Breast epithelium (tissue), 4 donors: ENCODE measurements at regions not wholly inside any gene's neighbourhood (a gene's known extent, or its start where the extent isn't known, plus 50 kb on each side); places are given as distances from the start of the nearest gene placed in this dataset.

Source experiments
- DNase-seq, 2 donors: peaks; one replicate each; pipeline ENCODE4 v3.0.0-alpha.2; 2019; ENCODE audit warnings: low spot score in 2 of 2
- H3K27ac ChIP-seq, 2 donors: fragments of 200-600 bp; sonication (generic) in 1 of 2; one replicate each; pipeline ENCODE4 v1.5.1; 2016 to 2019; ENCODE audit warnings: mild to moderate bottlenecking in 1 of 2
- H3K27me3 ChIP-seq, 2 donors: fragments of 200-600 bp; sonication (generic) in 1 of 2; one replicate each; pipeline versions ENCODE4 v1.5.1 to v1.6.0; 2017 to 2019; ENCODE audit warnings: control low read depth in 1 of 2, mild to moderate bottlenecking in 1 of 2
- H3K36me3 ChIP-seq: fragments of 200-600 bp; one replicate; pipeline ENCODE4 v1.5.1; 2019
- H3K4me1 ChIP-seq, 2 donors: fragments of 200-600 bp; sonication (generic); one replicate each; pipeline ENCODE4 v1.5.1; 2016 to 2019; ENCODE audit warnings: control low read depth in 1 of 2
- H3K4me3 ChIP-seq, 3 donors: fragments of 200-600 bp; sonication (generic); 1 replicate in 2 of 3; 2 replicates in 1 of 3; pipeline ENCODE4 v1.5.1; 2016 to 2019; ENCODE audit warnings: mild to moderate bottlenecking in 3 of 3, moderate library complexity in 2 of 3
- H3K9me3 ChIP-seq, 2 donors: fragments of 200-600 bp; sonication (generic) in 1 of 2; one replicate each; pipeline ENCODE4 v1.5.1; 2016 to 2019; ENCODE audit warnings: control low read depth in 1 of 2
- POLR2A ChIP-seq: fragments of 450-650 bp; IDR thresholded peaks from one replicate; pipeline ENCODE4 v1.6.1; 2016; ENCODE audit warnings: antibody characterized with exemption, mild to moderate bottlenecking, moderate library complexity
- POLR2AphosphoS5 ChIP-seq, 3 donors: sonication (generic); formaldehyde crosslinking; IDR thresholded peaks; one replicate each; pipeline ENCODE4 v1.6.1; 2017; ENCODE audit warnings: antibody characterized with exemption in 3 of 3
- intact Hi-C: fragments of 100-400 bp; cut with DNase I; formaldehyde crosslinking; loops from one replicate; pipeline ENCODE4 v1.15.1; 2023; ENCODE audit warnings: low total_unique reads
- TF ChIP-seq, protein P1 (sequence below), 3 donors: fragments of 450-650 bp; IDR thresholded peaks; one replicate each; pipeline ENCODE4 v1.5.1; 2016 to 2017; ENCODE audit warnings: antibody characterized with exemption in 3 of 3, mild to moderate bottlenecking in 3 of 3, moderate library complexity in 3 of 3

DNA sequence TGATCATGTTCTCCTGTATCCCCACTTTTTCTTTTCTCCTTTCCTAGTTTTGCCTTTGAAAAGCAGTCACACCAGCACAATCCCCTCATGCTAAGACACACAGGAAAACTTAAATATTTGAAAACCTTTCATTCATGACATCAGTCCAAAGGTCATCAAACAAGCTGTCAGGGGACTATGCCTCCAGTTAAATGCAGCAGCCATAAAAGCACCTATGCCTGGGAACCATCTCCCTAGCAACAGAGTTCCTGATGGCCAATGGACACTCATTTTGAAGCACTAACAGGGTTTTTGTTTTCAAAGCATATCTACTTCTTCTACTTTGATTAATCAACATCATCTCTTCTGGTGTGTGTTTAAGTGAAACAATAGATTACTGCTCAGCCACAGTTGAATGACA is 286.4 kb upstream of the PARD3B start:
- H3K27ac ChIP-seq, result no peak overlapping the region
- intact Hi-C loops, result loop anchor here (5.0 kb wide), 1 partner anchor 1138 kb away; no protein-coding TSS in a partner anchor
- no peaks in the 10 kb centered on the region for H3K27me3 ChIP-seq
- no peaks in the 10 kb centered on the region for H3K36me3 ChIP-seq
- H3K9me3 ChIP-seq, result no peaks in the 10 kb centered on the region
- H3K4me1 ChIP-seq, result no peaks in the 10 kb centered on the region
- TF ChIP-seq, protein P1, sequence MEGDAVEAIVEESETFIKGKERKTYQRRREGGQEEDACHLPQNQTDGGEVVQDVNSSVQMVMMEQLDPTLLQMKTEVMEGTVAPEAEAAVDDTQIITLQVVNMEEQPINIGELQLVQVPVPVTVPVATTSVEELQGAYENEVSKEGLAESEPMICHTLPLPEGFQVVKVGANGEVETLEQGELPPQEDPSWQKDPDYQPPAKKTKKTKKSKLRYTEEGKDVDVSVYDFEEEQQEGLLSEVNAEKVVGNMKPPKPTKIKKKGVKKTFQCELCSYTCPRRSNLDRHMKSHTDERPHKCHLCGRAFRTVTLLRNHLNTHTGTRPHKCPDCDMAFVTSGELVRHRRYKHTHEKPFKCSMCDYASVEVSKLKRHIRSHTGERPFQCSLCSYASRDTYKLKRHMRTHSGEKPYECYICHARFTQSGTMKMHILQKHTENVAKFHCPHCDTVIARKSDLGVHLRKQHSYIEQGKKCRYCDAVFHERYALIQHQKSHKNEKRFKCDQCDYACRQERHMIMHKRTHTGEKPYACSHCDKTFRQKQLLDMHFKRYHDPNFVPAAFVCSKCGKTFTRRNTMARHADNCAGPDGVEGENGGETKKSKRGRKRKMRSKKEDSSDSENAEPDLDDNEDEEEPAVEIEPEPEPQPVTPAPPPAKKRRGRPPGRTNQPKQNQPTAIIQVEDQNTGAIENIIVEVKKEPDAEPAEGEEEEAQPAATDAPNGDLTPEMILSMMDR (IDR thresholded peaks at IDR 0.05), result no peak
- TF ChIP-seq POLR2AphosphoS5 (IDR thresholded peaks at IDR 0.05), result no peak
- no peak for TF ChIP-seq POLR2A
- no peak for DNase-seq
- no peak overlapping the region for H3K4me3 ChIP-seq

DNA sequence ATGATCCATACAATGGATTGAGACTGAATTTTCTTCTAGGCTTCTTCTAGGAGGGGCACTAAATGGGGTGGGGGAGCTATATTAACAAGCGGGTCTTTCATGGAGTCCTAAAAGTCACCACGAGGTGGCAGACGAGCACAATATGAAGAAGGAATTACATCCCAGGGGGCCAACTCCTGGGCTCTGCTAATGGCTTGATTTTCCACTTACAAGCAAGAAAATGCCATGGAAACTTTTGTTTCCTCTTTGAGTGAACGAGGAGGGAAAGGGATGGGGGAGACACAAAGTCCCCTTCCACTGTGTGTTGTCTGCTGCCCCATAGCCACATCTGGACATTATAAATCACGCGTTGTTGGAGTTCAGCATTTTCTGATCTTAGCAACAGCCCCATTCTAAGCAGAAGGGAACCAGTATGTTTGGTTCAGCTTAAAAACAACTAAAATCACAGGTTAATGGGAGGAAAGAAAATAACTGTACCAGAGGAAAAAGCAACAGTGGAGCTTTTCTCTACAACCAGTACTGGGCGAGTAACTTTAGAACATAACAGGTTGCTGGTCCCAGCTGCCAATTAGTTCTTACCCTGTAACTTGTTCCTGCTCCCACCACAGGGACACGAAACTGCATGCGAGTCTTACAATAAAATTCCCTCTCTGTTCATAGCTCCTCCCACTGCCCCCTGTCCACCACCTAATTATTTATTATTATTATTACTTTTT is 285.0 kb upstream of the PARD3B start:
- no peaks in the 10 kb centered on the region for H3K27me3 ChIP-seq
- intact Hi-C loops, result no loop called here
- no peaks in the 10 kb centered on the region for H3K4me1 ChIP-seq
- H3K27ac ChIP-seq, result no peak overlapping the region
- TF ChIP-seq POLR2AphosphoS5 (IDR thresholded peaks at IDR 0.05), result no peak
- TF ChIP-seq POLR2A, result no peak
- TF ChIP-seq, protein P1 (IDR thresholded peaks at IDR 0.05), result peak; percentile 63 to 87 (median 70)
- H3K36me3 ChIP-seq, result no peaks in the 10 kb centered on the region
- no peaks in the 10 kb centered on the region for H3K9me3 ChIP-seq
- DNase-seq, result peak; percentile 29 to 64
- no peak overlapping the region for H3K4me3 ChIP-seq

DNA sequence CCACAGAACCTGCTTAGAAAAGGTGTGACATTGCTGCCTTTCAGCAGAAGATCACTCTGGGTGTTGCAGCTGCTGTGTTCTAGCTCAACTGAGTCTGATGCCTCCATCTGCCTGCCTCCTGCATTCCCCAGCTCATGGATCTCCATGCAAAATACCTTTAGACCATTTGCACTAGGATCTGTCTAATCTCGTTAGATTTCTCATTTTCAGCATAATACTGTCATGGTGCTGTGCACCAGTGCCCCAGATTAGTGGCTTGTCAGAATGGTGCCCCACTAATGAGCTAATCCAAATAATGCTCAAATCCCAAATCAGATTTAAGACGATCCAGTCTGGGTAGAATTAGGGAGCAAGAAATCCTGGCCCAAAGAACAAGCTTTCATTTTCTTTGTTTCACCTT is 284.4 kb upstream of the PARD3B start:
- no peaks in the 10 kb centered on the region for H3K36me3 ChIP-seq
- intact Hi-C loops, result no loop called here
- no peak for DNase-seq
- H3K27me3 ChIP-seq, result no peaks in the 10 kb centered on the region
- no peaks in the 10 kb centered on the region for H3K4me1 ChIP-seq
- TF ChIP-seq, protein P1 (IDR thresholded peaks at IDR 0.05), result no peak
- no peak for TF ChIP-seq POLR2AphosphoS5 (IDR thresholded peaks at IDR 0.05)
- no peak for TF ChIP-seq POLR2A
- H3K9me3 ChIP-seq, result no peaks in the 10 kb centered on the region
- no peak overlapping the region for H3K4me3 ChIP-seq
- H3K27ac ChIP-seq, result no peak overlapping the region

DNA sequence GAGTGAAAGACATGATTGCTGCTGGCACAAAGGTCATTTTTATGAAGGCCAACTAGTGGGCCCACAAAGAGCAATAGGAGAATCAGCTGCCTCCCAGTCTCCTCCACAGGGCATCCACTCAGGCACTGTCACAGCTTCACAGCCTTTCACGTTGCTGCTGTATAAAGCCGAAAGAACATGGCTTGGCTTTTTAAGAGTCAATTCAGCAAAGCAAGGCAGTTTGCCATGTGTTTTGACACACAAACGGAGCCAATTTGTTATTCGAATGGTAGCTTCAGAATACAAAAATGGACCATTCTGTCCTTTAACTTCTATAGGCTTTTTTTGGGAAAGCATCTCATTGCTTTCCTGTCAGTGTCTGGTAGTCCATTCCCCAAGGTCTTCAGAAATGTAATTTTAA is 283.4 kb upstream of the PARD3B start:
- no peak for DNase-seq
- Histone ChIP-seq H3K4me3 (no peak overlapping the region), H3K4me1 (no peaks in the 10 kb centered on the region), H3K27me3 (no peaks in the 10 kb centered on the region), H3K36me3 (no peaks in the 10 kb centered on the region), H3K9me3 (no peaks in the 10 kb centered on the region), H3K27ac (no peak overlapping the region)
- intact Hi-C loops, result no loop called here
- TF ChIP-seq, protein P1 (IDR thresholded peaks at IDR 0.05), result no peak
- no peak for TF ChIP-seq POLR2A
- no peak for TF ChIP-seq POLR2AphosphoS5 (IDR thresholded peaks at IDR 0.05)

DNA sequence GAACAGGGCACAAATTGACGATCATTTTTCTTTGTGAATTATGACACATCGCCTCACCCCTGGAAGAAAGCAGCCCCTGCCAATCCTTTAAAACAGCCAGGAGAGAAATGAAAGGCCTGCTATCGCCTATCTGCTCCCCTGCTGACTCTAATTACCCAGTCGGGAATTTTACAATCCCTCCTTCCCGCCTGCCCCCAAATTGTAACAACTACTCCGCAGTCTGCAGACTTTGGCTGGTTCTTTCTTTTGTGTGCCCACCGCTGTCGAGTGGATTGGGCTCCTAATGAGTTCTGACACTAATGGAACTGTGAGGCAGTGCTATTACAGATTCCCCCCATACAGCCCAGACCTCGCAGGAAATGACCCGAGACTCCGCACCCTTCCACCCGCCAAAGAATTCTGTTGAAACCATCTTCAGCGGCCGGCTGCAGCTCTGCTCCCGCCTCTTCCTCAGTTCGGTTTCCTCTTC is 281.2 kb upstream of the PARD3B start:
- no peaks in the 10 kb centered on the region for H3K36me3 ChIP-seq
- TF ChIP-seq, protein P1 (IDR thresholded peaks at IDR 0.05), result no peak
- H3K27me3 ChIP-seq, result no peaks in the 10 kb centered on the region
- no peaks in the 10 kb centered on the region for H3K9me3 ChIP-seq
- H3K27ac ChIP-seq, result no peak overlapping the region
- H3K4me3 ChIP-seq, result no peak overlapping the region
- DNase-seq, result no peak
- intact Hi-C loops, result no loop called here
- H3K4me1 ChIP-seq, result no peaks in the 10 kb centered on the region
